Natural killer cell (primary cell): ENCODE measurements at regions not wholly inside any gene's neighbourhood (a gene's known extent, or its start where the extent isn't known, plus 50 kb on each side); places are given as distances from the start of the nearest gene placed in this dataset.

Source experiments
- ATAC-seq, 3 donors: fragments of 150-1000 bp in 2 of 3; fragments of 200-7000 bp in 1 of 3; cut with Tn5 transposase; 1 replicate in 1 of 3; 2 replicates in 2 of 3; pipeline ENCODE4 v1.10.0; 2021; ENCODE audit warnings: mild to moderate bottlenecking in 2 of 3, moderate library complexity in 2 of 3
- DNase-seq, 2 donors: peaks; one replicate each; pipeline versions ENCODE4 v3.0.0 to v3.0.0-alpha.2; 2013 to 2021; ENCODE audit warnings: mixed read lengths in 1 of 2
- H3K27ac ChIP-seq: one replicate; pipeline ENCODE4 v1.5.1; 2013; ENCODE audit warnings: mild to moderate bottlenecking, low read length
- H3K27me3 ChIP-seq: one replicate; pipeline ENCODE4 v1.6.1; 2013; ENCODE audit warnings: low read length; ENCODE audit not compliant: control insufficient read depth, insufficient read depth
- H3K36me3 ChIP-seq: one replicate; pipeline ENCODE4 v1.6.1; 2013; ENCODE audit warnings: low read length; ENCODE audit not compliant: control insufficient read depth, insufficient read depth
- H3K4me1 ChIP-seq: one replicate; pipeline ENCODE4 v1.6.1; 2013; ENCODE audit warnings: low read length; ENCODE audit not compliant: control insufficient read depth, insufficient read depth
- H3K4me3 ChIP-seq: one replicate; pipeline ENCODE4 v1.5.1; 2013; ENCODE audit warnings: low read length
- H3K9me3 ChIP-seq: one replicate; pipeline ENCODE4 v1.6.1; 2013; ENCODE audit warnings: low read length; ENCODE audit not compliant: control insufficient read depth, insufficient read depth
- H3K27ac Mint-ChIP-seq, 2 donors: one replicate each; pipeline ENCODE4 v1.8.0; 2022; ENCODE audit warnings: mild to moderate bottlenecking in 2 of 2, mixed read lengths in 2 of 2, moderate library complexity in 1 of 2
- H3K27me3 Mint-ChIP-seq, 2 donors: one replicate each; pipeline ENCODE4 v1.8.0; 2022; ENCODE audit warnings: low read depth in 2 of 2, mixed read lengths in 2 of 2
- H3K36me3 Mint-ChIP-seq: one replicate; pipeline ENCODE4 v1.8.0; 2022; ENCODE audit warnings: mixed read lengths
- H3K4me1 Mint-ChIP-seq, 2 donors: one replicate each; pipeline ENCODE4 v1.8.0; 2022; ENCODE audit warnings: mixed read lengths in 2 of 2
- H3K4me3 Mint-ChIP-seq: one replicate; pipeline ENCODE4 v1.8.0; 2022; ENCODE audit warnings: mild to moderate bottlenecking, moderate library complexity, mixed read lengths
- H3K9me3 Mint-ChIP-seq, 2 donors: one replicate each; pipeline ENCODE4 v1.8.0; 2022; ENCODE audit warnings: mixed read lengths in 2 of 2
- WGBS: methylation state at CpG from one replicate; pipeline ENCODE4 v1.1.7; 2013; ENCODE audit warnings: missing lambda C conversion rate; ENCODE audit not compliant: insufficient coverage; 5-methylcytosine and 5-hydroxymethylcytosine counted together
- intact Hi-C: fragments of 100-400 bp; cut with micrococcal nuclease; formaldehyde crosslinking; loops from one replicate; pipeline ENCODE4 v1.14.2; 2022
- TF ChIP-seq, protein P1 (sequence below): fragments of 200-600 bp; IDR thresholded peaks from one replicate; pipeline ENCODE4 v1.8.0; 2022; ENCODE audit warnings: antibody characterized with exemption

- H3K36me3 Mint-ChIP-seq = no peaks in the 10 kb centered on the region
- no peaks in the 10 kb centered on the region for H3K9me3 ChIP-seq
- peaks cover 3% of the 10 kb centered on the region for H3K27me3 ChIP-seq
- no peak overlapping the region for H3K4me3 ChIP-seq
- no peak overlapping the region for H3K27ac Mint-ChIP-seq
- intact Hi-C loops = no loop called here
- no peaks in the 10 kb centered on the region for H3K9me3 Mint-ChIP-seq
- H3K36me3 ChIP-seq = no peaks in the 10 kb centered on the region
- H3K4me1 ChIP-seq = peaks cover 11% of the 10 kb centered on the region
- H3K4me3 Mint-ChIP-seq = no peak overlapping the region
- H3K27ac ChIP-seq = no peak overlapping the region
- peaks cover 8 to 20% of the 10 kb centered on the region in 2 donors for H3K4me1 Mint-ChIP-seq
- DNase-seq = no peak
- TF ChIP-seq, protein P1, sequence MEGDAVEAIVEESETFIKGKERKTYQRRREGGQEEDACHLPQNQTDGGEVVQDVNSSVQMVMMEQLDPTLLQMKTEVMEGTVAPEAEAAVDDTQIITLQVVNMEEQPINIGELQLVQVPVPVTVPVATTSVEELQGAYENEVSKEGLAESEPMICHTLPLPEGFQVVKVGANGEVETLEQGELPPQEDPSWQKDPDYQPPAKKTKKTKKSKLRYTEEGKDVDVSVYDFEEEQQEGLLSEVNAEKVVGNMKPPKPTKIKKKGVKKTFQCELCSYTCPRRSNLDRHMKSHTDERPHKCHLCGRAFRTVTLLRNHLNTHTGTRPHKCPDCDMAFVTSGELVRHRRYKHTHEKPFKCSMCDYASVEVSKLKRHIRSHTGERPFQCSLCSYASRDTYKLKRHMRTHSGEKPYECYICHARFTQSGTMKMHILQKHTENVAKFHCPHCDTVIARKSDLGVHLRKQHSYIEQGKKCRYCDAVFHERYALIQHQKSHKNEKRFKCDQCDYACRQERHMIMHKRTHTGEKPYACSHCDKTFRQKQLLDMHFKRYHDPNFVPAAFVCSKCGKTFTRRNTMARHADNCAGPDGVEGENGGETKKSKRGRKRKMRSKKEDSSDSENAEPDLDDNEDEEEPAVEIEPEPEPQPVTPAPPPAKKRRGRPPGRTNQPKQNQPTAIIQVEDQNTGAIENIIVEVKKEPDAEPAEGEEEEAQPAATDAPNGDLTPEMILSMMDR = no peak
- whole genome bisulfite sequencing = 94% methylated on average over 14 of the region's 14 CpGs
- H3K27me3 Mint-ChIP-seq = peaks cover 32 to 49% of the 10 kb centered on the region in 2 donors
- ATAC-seq = no peak
Observed at GRCh38 chr2:41877114-41877678, 170.6 kb upstream of the PKDCC start.

DNA sequence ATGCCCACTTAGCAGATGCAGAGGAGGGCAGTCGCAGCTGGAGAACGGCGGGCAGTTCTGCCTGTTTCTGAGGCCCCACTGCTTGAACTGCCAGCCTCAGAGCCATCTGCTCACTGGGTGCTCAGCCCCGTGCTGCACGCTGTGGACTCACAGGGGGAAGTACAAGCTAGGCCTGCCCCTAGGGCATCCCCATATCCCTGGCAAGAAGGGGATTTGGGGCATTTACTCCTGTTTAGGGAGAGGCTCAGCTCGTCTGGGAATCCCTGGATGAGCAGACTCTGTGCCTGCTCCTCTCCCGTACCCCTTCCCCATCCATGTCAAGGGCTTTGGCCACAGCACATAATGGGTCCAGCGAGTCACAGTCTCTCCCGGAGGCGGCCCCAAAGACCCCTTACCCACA lies 169.8 kb upstream of the PKDCC start:
- DNase-seq (no peak), ATAC-seq (no peak)
- H3K9me3 Mint-ChIP-seq = no peaks in the 10 kb centered on the region
- H3K4me1 Mint-ChIP-seq = peaks cover 2 to 14% of the 10 kb centered on the region in 2 donors
- no peaks in the 10 kb centered on the region for H3K36me3 Mint-ChIP-seq
- peaks cover 3% of the 10 kb centered on the region for H3K27me3 ChIP-seq
- H3K9me3 ChIP-seq = no peaks in the 10 kb centered on the region
- H3K27me3 Mint-ChIP-seq = peaks cover 36 to 50% of the 10 kb centered on the region in 2 donors
- WGBS = 89% methylated on average over 10 of the region's 10 CpGs
- TF ChIP-seq, protein P1 = no peak
- no peak overlapping the region for H3K4me3 ChIP-seq
- no peak overlapping the region for H3K27ac ChIP-seq
- no peak overlapping the region for H3K27ac Mint-ChIP-seq
- H3K4me1 ChIP-seq = peaks cover 4% of the 10 kb centered on the region
- intact Hi-C loops = no loop called here
- H3K4me3 Mint-ChIP-seq = no peak overlapping the region
- H3K36me3 ChIP-seq = no peaks in the 10 kb centered on the region

GRCh38 chr2:41878716-41879234 lies 169.0 kb upstream of the PKDCC start:
- TF ChIP-seq, protein P1 = no peak
- no peak for DNase-seq

More at GRCh38 chr2:41878716-41879234, 169.0 kb upstream of the PKDCC start:
- H3K4me1 Mint-ChIP-seq = peaks cover 0 to 13% of the 10 kb centered on the region in 2 donors
- H3K4me1 ChIP-seq = peaks cover 4% of the 10 kb centered on the region
- no peak overlapping the region for H3K27ac Mint-ChIP-seq
- H3K27me3 ChIP-seq = peaks cover 3% of the 10 kb centered on the region
- intact Hi-C loops = no loop called here
- no peaks in the 10 kb centered on the region for H3K9me3 ChIP-seq
- no peak overlapping the region for H3K4me3 Mint-ChIP-seq
- H3K9me3 Mint-ChIP-seq = no peaks in the 10 kb centered on the region
- no peaks in the 10 kb centered on the region for H3K36me3 Mint-ChIP-seq
- 59% methylated on average over 11 of the region's 11 CpGs for WGBS
- H3K27me3 Mint-ChIP-seq = peaks cover 36 to 54% of the 10 kb centered on the region in 2 donors
- no peak overlapping the region for H3K4me3 ChIP-seq
- H3K36me3 ChIP-seq = no peaks in the 10 kb centered on the region
- H3K27ac ChIP-seq = no peak overlapping the region
- ATAC-seq = no peak
